Cardiac fibroblast (primary cell): ENCODE measurements at regions not wholly inside any gene's neighbourhood (a gene's known extent, or its start where the extent isn't known, plus 50 kb on each side); places are given as distances from the start of the nearest gene placed in this dataset.

Experiments
- DNase-seq, 2 donors: peaks; one replicate each; pipeline versions ENCODE4 v3.0.0 to v3.0.0-alpha.2; 2010; ENCODE audit warnings: low read depth in 2 of 2
- H3K4me3 ChIP-seq, 2 donors: replicated peaks in 1 of 2; 1 replicate in 1 of 2; 2 replicates in 1 of 2; pipeline ENCODE4 v1.5.1; 2011; ENCODE audit warnings: low read depth in 2 of 2, low read length in 2 of 2, mild to moderate bottlenecking in 2 of 2, moderate library complexity in 1 of 2
- TF ChIP-seq, protein P1 (sequence below): IDR thresholded peaks from one replicate; pipeline ENCODE4 v1.5.1; 2011; ENCODE audit warnings: low read depth, mild to moderate bottlenecking, low read length, inconsistent platforms

DNA sequence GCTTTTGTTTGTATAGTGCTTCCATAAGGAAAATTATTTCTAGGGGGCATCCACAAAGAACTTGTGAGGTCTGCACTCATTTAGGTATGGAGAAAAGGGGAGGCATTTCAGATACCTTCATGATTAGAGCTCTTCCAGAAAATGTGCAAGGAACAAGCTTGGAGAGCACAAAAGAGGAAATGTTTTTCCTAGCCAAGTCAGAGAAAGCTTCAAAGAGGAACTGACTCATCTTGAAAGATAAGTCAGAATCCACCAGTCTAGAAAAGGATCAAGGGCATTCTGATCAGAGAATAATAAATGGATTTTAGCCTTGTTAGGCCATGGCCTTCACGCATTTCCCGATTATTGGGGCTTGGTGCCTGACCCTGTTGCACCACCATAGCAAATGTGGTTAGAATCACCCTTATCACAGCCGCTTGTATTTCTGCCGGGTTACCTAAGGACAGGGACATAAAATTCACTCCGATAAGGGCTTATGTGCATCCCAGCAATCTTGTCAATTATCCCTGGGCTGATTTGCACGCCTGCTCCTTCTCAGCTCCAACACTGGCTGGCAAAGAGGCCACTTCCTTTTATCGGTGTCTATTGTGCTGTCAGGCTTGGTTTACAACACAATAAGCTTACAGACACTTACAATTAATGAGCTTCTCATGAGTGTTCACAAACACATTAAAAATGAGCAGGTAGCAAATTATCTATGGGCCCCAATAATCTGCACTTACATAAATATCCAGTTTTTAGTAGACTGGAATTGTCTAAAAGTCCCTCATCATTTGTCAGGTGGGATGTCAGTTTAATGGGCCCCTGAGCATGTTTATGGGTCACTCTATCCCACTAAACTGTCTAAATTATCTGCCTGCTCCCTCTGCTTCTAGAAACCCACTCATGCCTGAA, 613.5 kb downstream of the SOX6 start:
- TF ChIP-seq, protein P1, sequence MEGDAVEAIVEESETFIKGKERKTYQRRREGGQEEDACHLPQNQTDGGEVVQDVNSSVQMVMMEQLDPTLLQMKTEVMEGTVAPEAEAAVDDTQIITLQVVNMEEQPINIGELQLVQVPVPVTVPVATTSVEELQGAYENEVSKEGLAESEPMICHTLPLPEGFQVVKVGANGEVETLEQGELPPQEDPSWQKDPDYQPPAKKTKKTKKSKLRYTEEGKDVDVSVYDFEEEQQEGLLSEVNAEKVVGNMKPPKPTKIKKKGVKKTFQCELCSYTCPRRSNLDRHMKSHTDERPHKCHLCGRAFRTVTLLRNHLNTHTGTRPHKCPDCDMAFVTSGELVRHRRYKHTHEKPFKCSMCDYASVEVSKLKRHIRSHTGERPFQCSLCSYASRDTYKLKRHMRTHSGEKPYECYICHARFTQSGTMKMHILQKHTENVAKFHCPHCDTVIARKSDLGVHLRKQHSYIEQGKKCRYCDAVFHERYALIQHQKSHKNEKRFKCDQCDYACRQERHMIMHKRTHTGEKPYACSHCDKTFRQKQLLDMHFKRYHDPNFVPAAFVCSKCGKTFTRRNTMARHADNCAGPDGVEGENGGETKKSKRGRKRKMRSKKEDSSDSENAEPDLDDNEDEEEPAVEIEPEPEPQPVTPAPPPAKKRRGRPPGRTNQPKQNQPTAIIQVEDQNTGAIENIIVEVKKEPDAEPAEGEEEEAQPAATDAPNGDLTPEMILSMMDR, result no peak
- DNase-seq, result peak; percentile 13 to 27
- H3K4me3 ChIP-seq, result no peak overlapping the region

DNA sequence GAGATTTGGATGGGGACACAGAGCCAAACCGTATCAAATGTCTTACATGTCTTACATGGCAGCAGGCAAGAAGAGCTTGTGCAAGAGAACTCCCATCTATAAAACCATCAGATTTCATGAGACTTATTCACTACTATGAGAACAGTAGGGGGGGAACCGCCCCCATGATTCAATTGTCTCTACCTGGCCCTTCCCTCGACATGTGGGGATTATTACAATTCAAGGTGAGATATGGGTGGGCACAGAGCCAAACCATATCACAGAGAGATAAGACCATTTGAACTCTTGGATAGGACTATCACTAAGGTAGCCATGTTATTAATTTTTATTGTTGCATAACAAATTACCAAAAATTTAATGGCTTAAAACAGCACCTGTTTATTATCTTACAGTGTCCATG, 611.7 kb downstream of the SOX6 start:
- no peak for DNase-seq
- H3K4me3 ChIP-seq, result no peak overlapping the region
- TF ChIP-seq, protein P1, result no peak

DNA sequence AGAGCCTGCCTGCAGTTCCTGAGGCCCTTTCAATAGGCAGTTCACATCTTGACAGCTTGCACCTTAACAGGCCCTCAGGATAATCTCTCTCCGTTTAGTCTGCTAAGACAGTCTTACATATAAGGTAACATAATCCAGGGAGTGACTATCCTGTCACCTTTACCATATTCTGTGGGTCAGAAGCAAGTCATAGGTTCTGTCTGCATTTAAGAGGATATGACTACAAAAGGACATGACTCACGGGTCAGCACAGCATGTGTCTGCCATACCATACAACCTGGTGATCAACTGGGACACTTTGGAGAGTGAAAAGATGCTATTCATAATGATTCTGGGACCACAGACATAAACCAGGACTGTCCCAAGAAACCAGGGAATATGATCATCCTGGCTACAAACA, 611.1 kb downstream of the SOX6 start:
- H3K4me3 ChIP-seq, result no peak overlapping the region
- DNase-seq, result peak in 1 of 2 donors; percentile 47
- TF ChIP-seq, protein P1, result no peak

DNA sequence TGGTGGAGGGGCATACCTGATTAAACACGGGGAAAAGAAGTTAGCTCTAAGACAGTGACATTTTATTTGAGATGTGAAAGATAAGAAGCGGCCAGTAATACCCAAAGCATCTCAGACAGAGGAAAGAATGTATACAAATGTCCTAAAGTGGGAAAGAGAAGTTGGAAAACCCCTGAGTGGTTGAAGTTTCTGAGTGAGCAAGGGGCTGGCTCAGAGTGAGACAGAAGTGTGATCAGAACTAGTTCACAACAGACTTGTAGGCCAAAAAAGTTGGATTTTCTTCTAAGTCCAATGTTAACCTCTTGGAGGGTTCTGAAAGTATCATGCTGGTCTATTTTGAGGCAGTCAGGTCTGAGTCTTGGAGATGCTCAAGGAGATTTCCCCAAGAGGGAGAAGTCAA, 608.7 kb downstream of the SOX6 start:
- TF ChIP-seq, protein P1, result no peak
- H3K4me3 ChIP-seq, result no peak overlapping the region
- no peak for DNase-seq

DNA sequence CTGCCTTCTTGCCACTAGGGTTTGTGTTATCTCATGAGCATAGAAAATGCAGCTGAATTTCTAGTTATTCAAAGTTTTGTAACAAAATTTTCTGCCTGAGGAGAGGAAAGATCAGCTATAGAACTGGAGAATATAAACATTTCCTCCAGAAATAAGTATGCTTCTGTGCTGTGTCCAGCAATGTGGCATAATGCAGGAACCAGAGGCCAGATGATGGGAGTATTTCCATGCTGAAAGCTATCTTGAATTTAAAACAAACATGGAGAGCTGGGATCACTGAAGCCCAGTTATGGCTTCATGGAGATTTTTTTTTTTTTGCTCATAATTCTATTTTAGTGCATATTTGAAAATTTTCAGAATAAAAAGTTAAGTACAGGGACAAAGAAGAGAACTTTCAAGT, 608.2 kb downstream of the SOX6 start:
- no peak overlapping the region for H3K4me3 ChIP-seq
- TF ChIP-seq, protein P1, result no peak
- no peak for DNase-seq

DNA sequence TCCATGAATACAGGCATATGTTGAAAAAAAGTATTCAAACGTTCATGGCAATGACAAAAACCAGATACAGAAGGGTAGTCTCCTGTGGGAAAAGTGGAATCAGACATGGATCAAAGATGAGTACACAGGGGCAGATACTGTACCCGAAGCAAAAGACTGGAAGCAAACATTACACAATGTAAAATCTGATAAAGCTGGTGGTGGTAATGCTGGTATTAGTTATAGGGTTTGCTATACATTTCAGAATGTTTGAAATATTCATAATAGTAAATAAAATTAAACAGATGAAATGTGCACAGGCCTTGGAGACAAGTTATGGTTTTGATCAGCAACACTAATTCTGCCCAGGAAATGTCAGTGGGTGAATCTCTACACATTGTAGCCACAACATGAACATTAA, 607.6 kb downstream of the SOX6 start:
- no peak overlapping the region for H3K4me3 ChIP-seq
- no peak for DNase-seq
- TF ChIP-seq, protein P1, result no peak
